GM12878 (cell line): ENCODE measurements at regions not wholly inside any gene's neighbourhood (a gene's known extent, or its start where the extent isn't known, plus 50 kb on each side); places are given as distances from the start of the nearest gene placed in this dataset.

Experiments
- ATAC-seq: fragments of 200-7000 bp; cut with Tn5 transposase; 3 replicates; pipeline ENCODE4 v1.9.1; 2020; ENCODE audit warnings: mild to moderate bottlenecking, moderate library complexity
- BruUV-seq: library from RNA; stranded (reverse); fragments of 400-500 nt; replicated peaks from 2 replicates; lab custom pipeline; 2021; lab: Mats Ljungman, UMichigan
- CTCF ChIA-PET: fragments of 300-600 bp; sonication (Branson Sonifier 250); formaldehyde crosslinking; extraction: SDS; loops from one replicate; lab custom pipeline; 2021; ENCODE audit warnings: inconsistent platforms; lab: Yijun Ruan, JAX
- POLR2A ChIA-PET: fragments of 350-600 bp; formaldehyde crosslinking; extraction: SDS; loops from one replicate; lab custom pipeline; 2021; ENCODE audit warnings: inconsistent platforms; lab: Charles Lee
- RAD21 ChIA-PET: fragments of 300-600 bp; sonication (Branson Sonifier 250); formaldehyde crosslinking; loops from one replicate; lab custom pipeline; 2023; ENCODE audit warnings: antibody characterized with exemption; ENCODE audit not compliant: unreplicated experiment; lab: Charles Lee
- SMC1A ChIA-PET: fragments of 300-600 bp; sonication (Branson Sonifier 250); formaldehyde crosslinking; loops from one replicate; lab custom pipeline; 2023; ENCODE audit not compliant: unreplicated experiment, uncharacterized antibody; lab: Charles Lee
- DNase-seq: peaks from one replicate; pipeline ENCODE4 v3.0.0-alpha.2; 2011; ENCODE audit warnings: low read depth, low spot score
- FAIRE-seq: peaks from 3 replicates; lab custom pipeline; 2011; peaks lifted over from hg19 to GRCh38; lab: Jason Lieb, UNC
- H2AFZ ChIP-seq: 2 replicates; pipeline ENCODE4 v1.6.0; 2011; ENCODE audit warnings: low read depth, low read length, control low read depth; ENCODE audit not compliant: control insufficient read depth
- H3K27ac ChIP-seq: 2 replicates; pipeline ENCODE4 v1.5.1; 2011; ENCODE audit warnings: control low read depth; ENCODE audit not compliant: control insufficient read depth, insufficient read depth
- H3K27me3 ChIP-seq, 2 experiments: replicated peaks in 1 of 2; 2 replicates each; pipeline versions ENCODE4 v1.6.0 to v1.6.1; 2011; ENCODE audit warnings: low read length in 1 of 2; ENCODE audit not compliant: control insufficient read depth in 2 of 2, insufficient read depth in 2 of 2
- H3K36me3 ChIP-seq, 2 experiments: 2 replicates each; pipeline ENCODE4 v1.5.1; 2011; ENCODE audit warnings: low read length in 1 of 2; ENCODE audit not compliant: control insufficient read depth in 2 of 2, insufficient read depth in 2 of 2
- H3K4me1 ChIP-seq: 2 replicates; pipeline ENCODE4 v1.6.1; 2011; ENCODE audit warnings: mild to moderate bottlenecking, low read length, moderate library complexity, mixed read lengths; ENCODE audit not compliant: control insufficient read depth, insufficient read depth
- H3K4me2 ChIP-seq: 2 replicates; pipeline ENCODE4 v1.6.0; 2011; ENCODE audit warnings: control low read depth; ENCODE audit not compliant: control insufficient read depth, insufficient read depth
- H3K4me3 ChIP-seq: fragments of 200-600 bp; sonication (generic); 2 replicates; pipeline ENCODE4 v1.5.1; 2016
- H3K79me2 ChIP-seq: 2 replicates; pipeline ENCODE4 v1.6.0; 2011; ENCODE audit warnings: low read length; ENCODE audit not compliant: control insufficient read depth, insufficient read depth
- H3K9ac ChIP-seq: 2 replicates; pipeline ENCODE4 v1.8.0; 2011; ENCODE audit warnings: low read length, control low read depth, mixed read lengths; ENCODE audit not compliant: control insufficient read depth, insufficient read depth
- H3K9me3 ChIP-seq: replicated peaks from 3 replicates; pipeline ENCODE4 v1.5.1; 2011; ENCODE audit warnings: mild to moderate bottlenecking, low read length; ENCODE audit not compliant: control insufficient read depth, insufficient read depth
- H4K20me1 ChIP-seq: 2 replicates; pipeline ENCODE4 v1.6.0; 2011; ENCODE audit not compliant: control insufficient read depth, insufficient read depth
- ATF7 ChIP-seq: fragments of 450-650 bp; IDR thresholded peaks from 2 replicates; pipeline ENCODE4 v1.6.1; 2016; ENCODE audit warnings: low read depth, mild to moderate bottlenecking
- BCL11A ChIP-seq: IDR thresholded peaks from 2 replicates; pipeline ENCODE4 v1.6.1; 2011; ENCODE audit warnings: low read depth, low read length
- CREM ChIP-seq: IDR thresholded peaks from 2 replicates; pipeline ENCODE4 v1.6.1; 2014; ENCODE audit warnings: antibody characterized with exemption, low read depth
- EP300 ChIP-seq, 2 experiments: fragments of 150-350 bp in 1 of 2; IDR thresholded peaks; 2 replicates each; pipeline ENCODE4 v1.6.1; 2011 to 2012; ENCODE audit warnings: low read depth in 2 of 2, low read length in 2 of 2, borderline replicate concordance in 1 of 2, improper control_type of control experiment in 1 of 2, inconsistent platforms in 1 of 2; ENCODE audit not compliant: control insufficient read depth in 1 of 2
- HDGF ChIP-seq: fragments of 450-650 bp; IDR thresholded peaks from 2 replicates; pipeline ENCODE4 v1.6.1; 2016; ENCODE audit warnings: antibody characterized with exemption
- KAT2A ChIP-seq: conservative IDR thresholded peaks from 2 replicates; pipeline ENCODE4 v1.6.1; 2011; ENCODE audit warnings: low read depth, low read length; ENCODE audit not compliant: control insufficient read depth
- MTA2 ChIP-seq: fragments of 450-650 bp; IDR thresholded peaks from 2 replicates; pipeline ENCODE4 v1.6.1; 2016; ENCODE audit warnings: low read depth, mild to moderate bottlenecking, moderate library complexity
- SMAD5 ChIP-seq: IDR thresholded peaks from 2 replicates; pipeline ENCODE4 v1.6.1; 2016; ENCODE audit warnings: antibody characterized with exemption, low read depth
- WGBS: methylation state at CpG from one replicate; pipeline ENCODE4 v1.1.6; 2016; ENCODE audit warnings: low lambda C conversion rate; ENCODE audit not compliant: insufficient replicate concordance, insufficient coverage; ENCODE audit errors: missing lambda C conversion rate; 5-methylcytosine and 5-hydroxymethylcytosine counted together
- in situ Hi-C: fragments of 300-500 bp; cut with MboI; formaldehyde crosslinking; loops from 9 replicates; pipeline ENCODE4 v1.14.3; 2018; ENCODE audit warnings: mixed read lengths
- intact Hi-C: fragments of 100-400 bp; cut with micrococcal nuclease; formaldehyde crosslinking; loops from one replicate; pipeline ENCODE4 v1.14.2; 2022; ENCODE audit not compliant: unreplicated experiment

DNA sequence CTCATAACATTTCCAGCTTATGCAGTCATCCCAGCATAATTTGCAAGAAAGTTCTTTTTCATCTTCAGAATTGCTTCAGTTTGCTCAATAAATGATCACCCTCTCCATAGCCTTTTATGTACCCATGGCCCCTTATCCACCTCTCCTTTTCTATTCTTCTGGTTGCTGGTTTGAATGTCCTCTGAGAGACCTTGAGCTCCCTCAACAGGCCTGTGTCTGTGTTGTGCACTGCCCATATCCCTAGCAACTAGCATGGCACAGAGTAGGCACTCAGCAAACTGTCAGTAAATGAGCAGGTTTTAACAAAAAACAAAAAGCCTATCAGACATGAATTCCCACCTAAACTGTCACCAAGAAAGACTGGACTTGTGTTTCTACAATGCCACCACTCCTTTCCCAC, 160.5 kb downstream of the AKAIN1 start:
- in situ Hi-C loops (no loop called here), intact Hi-C loops (no loop called here)
- H4K20me1 ChIP-seq = no peaks in the 10 kb centered on the region
- H2AFZ ChIP-seq = no peak overlapping the region
- ChIA-PET SMC1A (interaction anchor here (1.1 to 1.5 kb wide), 3 partner anchors 8 to 930 kb away, joined by 3 read pairs; no protein-coding TSS in a partner anchor), RAD21 (interaction anchor here (0.8 kb wide), 1 partner anchor 22 kb away, joined by 3 read pairs; no protein-coding TSS in a partner anchor), CTCF (interaction anchor here (0.6 to 6.8 kb wide), 3 partner anchors 10 to 197 kb away, joined by 3 to 50 read pairs (median 4); no protein-coding TSS in a partner anchor), POLR2A (no interaction called here)
- ATAC-seq (peak; percentile 45; the same call in 1 of the 3 replicates), DNase-seq (no peak), FAIRE-seq (no peak)
- H3K4me3 ChIP-seq = no peak overlapping the region
- BruUV-seq = no TSS peak
- H3K36me3 ChIP-seq = no peaks in the 10 kb centered on the region
- TF ChIP-seq KAT2A = no peak
- no peaks in the 10 kb centered on the region for H3K27me3 ChIP-seq
- no peak overlapping the region for H3K9ac ChIP-seq
- H3K4me1 ChIP-seq = no peaks in the 10 kb centered on the region
- no peaks in the 10 kb centered on the region for H3K9me3 ChIP-seq
- H3K79me2 ChIP-seq = no peaks in the 10 kb centered on the region
- H3K27ac ChIP-seq = no peak overlapping the region
- no peak overlapping the region for H3K4me2 ChIP-seq

DNA sequence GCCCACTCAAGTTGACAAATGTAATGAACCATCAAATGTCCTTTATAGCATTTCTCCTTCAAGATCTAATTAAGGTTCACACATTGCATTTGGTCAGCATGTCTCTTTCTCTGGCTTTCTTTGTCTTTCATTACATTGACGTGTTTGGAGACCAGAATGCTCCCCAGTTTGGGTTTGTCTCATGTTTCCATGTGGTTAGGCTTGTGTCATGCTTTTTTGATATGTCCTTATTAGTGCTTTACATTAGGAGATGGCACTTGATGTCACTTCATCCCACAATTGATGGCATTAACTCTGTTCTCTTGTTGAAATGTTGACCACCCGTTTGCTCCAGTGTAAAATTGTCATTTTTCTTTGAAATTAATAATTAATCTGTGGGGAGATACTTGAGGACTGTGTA, 165.8 kb downstream of the AKAIN1 start:
- H3K36me3 ChIP-seq = no peaks in the 10 kb centered on the region
- H3K27me3 ChIP-seq = no peaks in the 10 kb centered on the region
- BruUV-seq = no TSS peak
- ATAC-seq (peak; percentile 69), DNase-seq (no peak), FAIRE-seq (no peak)
- H3K4me3 ChIP-seq = no peak overlapping the region
- TF ChIP-seq SMAD5 (no peak), EP300 (IDR thresholded peaks at IDR 0.05; ENCODE audit: borderline replicate concordance in 1 of 2, control insufficient read depth in 1 of 2, low read depth in 2 of 2, low read length in 2 of 2) (peak in 1 of 2 experiments; percentile 34; a peak in 1 of 4 replicates), HDGF (no peak), MTA2 (peak; percentile 81; the same call in 1 of the 2 replicates), BCL11A (peak; percentile 18; the same call in 1 of the 2 replicates), CREM (no peak), ATF7 (0 out of 2 replicates have a peak, but pooled peaks have one; percentile 17)
- H3K4me2 ChIP-seq = no peak overlapping the region
- no peak overlapping the region for H3K27ac ChIP-seq
- POLR2A ChIA-PET = interaction anchor here (0.6 kb wide), 1 partner anchor 1584 kb away, joined by 3 read pairs; no protein-coding TSS in a partner anchor
- RAD21 ChIA-PET = no interaction called here
- H2AFZ ChIP-seq = no peak overlapping the region
- in situ Hi-C loops (no loop called here), intact Hi-C loops (no loop called here)
- no peaks in the 10 kb centered on the region; the same call in 2 of the 3 replicates for H3K9me3 ChIP-seq
- no peaks in the 10 kb centered on the region for H3K79me2 ChIP-seq
- WGBS = 0% methylated on average over 2 of the region's 2 CpGs
- no peaks in the 10 kb centered on the region for H3K4me1 ChIP-seq
- no peak overlapping the region for H3K9ac ChIP-seq
- CTCF ChIA-PET = interaction anchor here (0.9 to 2.1 kb wide), 2 partner anchors 8 to 9 kb away, joined by 3 to 8 read pairs; no protein-coding TSS in a partner anchor
- no peaks in the 10 kb centered on the region for H4K20me1 ChIP-seq
- SMC1A ChIA-PET = interaction anchor here (0.7 kb wide), 1 partner anchor 586 kb away, joined by 4 read pairs; no protein-coding TSS in a partner anchor
